HG02970 (cell line): ENCODE measurements at regions not wholly inside any gene's neighbourhood (a gene's known extent, or its start where the extent isn't known, plus 50 kb on each side); places are given as distances from the start of the nearest gene placed in this dataset.
"Not testable (repeated sequence)": the region's sequence is repeated elsewhere in the genome, so short reads cannot be mapped to it uniquely, and the experiment has no call there.

ENCODE experiments used
- ATAC-seq: cut with Tn5 transposase; IDR thresholded peaks from one replicate; pipeline ENCODE4 v1.9.1; 2021; ENCODE audit warnings: mild to moderate bottlenecking, moderate library complexity, moderate number of reproducible peaks; ENCODE audit not compliant: unreplicated experiment, low FRiP score

- no peak for ATAC-seq
Measured at GRCh38 chr7:68955656-68956055, 642.6 kb upstream of the AUTS2 start.

- ATAC-seq, result no peak
Measured at GRCh38 chr7:68958571-68958970, 639.7 kb upstream of the AUTS2 start.

GRCh38 chr7:68963552-68963951, 634.7 kb upstream of the AUTS2 start:
- ATAC-seq, result no peak

GRCh38 chr7:68964060-68964459, 634.2 kb upstream of the AUTS2 start:
- no peak for ATAC-seq

GRCh38 chr7:68965351-68965750, 632.9 kb upstream of the AUTS2 start:
- ATAC-seq, result no peak

GRCh38 chr7:68967598-68967997, 630.7 kb upstream of the AUTS2 start:
- ATAC-seq, result no peak

GRCh38 chr7:68969571-68969970, 628.7 kb upstream of the AUTS2 start:
- ATAC-seq, result no peak

- ATAC-seq, result no peak
Measured at GRCh38 chr7:68971634-68972340, 626.5 kb upstream of the AUTS2 start.

GRCh38 chr7:68977385-68978055, 620.8 kb upstream of the AUTS2 start:
- no peak for ATAC-seq

- ATAC-seq, result no peak
Measured at GRCh38 chr7:68978710-68979109, 619.6 kb upstream of the AUTS2 start.

GRCh38 chr7:68980011-68980410, 618.3 kb upstream of the AUTS2 start:
- no peak for ATAC-seq

- not testable (repeated sequence) for ATAC-seq
Measured at GRCh38 chr7:68980432-68980831, 617.8 kb upstream of the AUTS2 start.

- ATAC-seq, result no peak
Measured at GRCh38 chr7:68984306-68984705, 614.0 kb upstream of the AUTS2 start.

GRCh38 chr7:68994841-68995240, 603.4 kb upstream of the AUTS2 start:
- no peak for ATAC-seq

GRCh38 chr7:68998136-68998535, 600.1 kb upstream of the AUTS2 start:
- no peak for ATAC-seq

GRCh38 chr7:69002416-69002815, 595.9 kb upstream of the AUTS2 start:
- no peak for ATAC-seq

- no peak for ATAC-seq
Measured at GRCh38 chr7:69012149-69012548, 586.1 kb upstream of the AUTS2 start.

GRCh38 chr7:69017208-69017607, 581.1 kb upstream of the AUTS2 start:
- no peak for ATAC-seq

- no peak for ATAC-seq
Measured at GRCh38 chr7:69018200-69018599, 580.1 kb upstream of the AUTS2 start.

- no peak for ATAC-seq
Measured at GRCh38 chr7:69019437-69019836, 578.8 kb upstream of the AUTS2 start.

- ATAC-seq, result no peak
Measured at GRCh38 chr7:69020536-69020935, 577.7 kb upstream of the AUTS2 start.

- ATAC-seq, result no peak
Measured at GRCh38 chr7:69025249-69025648, 573.0 kb upstream of the AUTS2 start.
